HEK293T (cell line): ENCODE measurements at regions not wholly inside any gene's neighbourhood (a gene's known extent, or its start where the extent isn't known, plus 50 kb on each side); places are given as distances from the start of the nearest gene placed in this dataset.
"Not testable (repeated sequence)": the region's sequence is repeated elsewhere in the genome, so short reads cannot be mapped to it uniquely, and the experiment has no call there.

Experiments
- CTCF ChIA-PET: fragments of 350-600 bp; formaldehyde crosslinking; extraction: SDS; loops from one replicate; lab custom pipeline; 2021; ENCODE audit warnings: antibody characterized with exemption, inconsistent platforms; lab: Yijun Ruan, JAX
- POLR2A ChIA-PET: fragments of 350-600 bp; formaldehyde crosslinking; extraction: SDS; loops from one replicate; lab custom pipeline; 2020; ENCODE audit warnings: antibody characterized with exemption, inconsistent platforms; lab: Yijun Ruan, JAX
- DNase-seq: peaks from one replicate; pipeline ENCODE4 v3.0.0; 2012; ENCODE audit warnings: mixed read lengths; ENCODE audit errors: extremely low spot score
- ARNT ChIP-seq: fragments of 450-650 bp; IDR thresholded peaks from 2 replicates; pipeline ENCODE4 v1.6.1; 2017; ENCODE audit warnings: mild to moderate bottlenecking
- BHLHE40 ChIP-seq: fragments of 450-650 bp; IDR thresholded peaks from 2 replicates; pipeline ENCODE4 v1.6.1; 2016; ENCODE audit warnings: mild to moderate bottlenecking, moderate library complexity, borderline replicate concordance
- CTBP1 ChIP-seq: fragments of 450-650 bp; IDR thresholded peaks from 2 replicates; pipeline ENCODE4 v1.6.1; 2016; ENCODE audit warnings: borderline replicate concordance
- ELF4 ChIP-seq: fragments of 450-650 bp; IDR thresholded peaks from 2 replicates; pipeline ENCODE4 v1.6.1; 2017; ENCODE audit warnings: antibody characterized with exemption
- FOXA1 ChIP-seq: fragments of 450-650 bp; IDR thresholded peaks from 2 replicates; pipeline ENCODE4 v1.6.1; 2016; ENCODE audit warnings: mild to moderate bottlenecking
- FOXK2 ChIP-seq: fragments of 450-650 bp; IDR thresholded peaks from 2 replicates; pipeline ENCODE4 v1.6.1; 2016; ENCODE audit warnings: mild to moderate bottlenecking
- FOXM1 ChIP-seq: fragments of 450-650 bp; IDR thresholded peaks from 2 replicates; pipeline ENCODE4 v1.6.1; 2017; ENCODE audit warnings: mild to moderate bottlenecking, borderline replicate concordance
- HDGF ChIP-seq: fragments of 450-650 bp; IDR thresholded peaks from 2 replicates; pipeline ENCODE4 v1.6.1; 2017; ENCODE audit warnings: antibody characterized with exemption, borderline replicate concordance
- L3MBTL2 ChIP-seq: fragments of 450-650 bp; conservative IDR thresholded peaks from 2 replicates; pipeline ENCODE4 v1.6.1; 2016; ENCODE audit warnings: mild to moderate bottlenecking
- LEF1 ChIP-seq: fragments of 450-650 bp; IDR thresholded peaks from 2 replicates; pipeline ENCODE4 v1.6.1; 2017; ENCODE audit warnings: mild to moderate bottlenecking, borderline replicate concordance
- NFRKB ChIP-seq: fragments of 450-650 bp; IDR thresholded peaks from 2 replicates; pipeline ENCODE4 v1.6.1; 2016; ENCODE audit warnings: mild to moderate bottlenecking, moderate library complexity
- SP1 ChIP-seq: fragments of 450-650 bp; IDR thresholded peaks from 2 replicates; pipeline ENCODE4 v1.6.1; 2017
- SUZ12 ChIP-seq: fragments of 450-650 bp; IDR thresholded peaks from 2 replicates; pipeline ENCODE4 v1.6.1; 2016; ENCODE audit warnings: mild to moderate bottlenecking
- TARDBP ChIP-seq: fragments of 450-650 bp; IDR thresholded peaks from 2 replicates; pipeline ENCODE4 v1.6.1; 2016
- ZNF384 ChIP-seq: fragments of 450-650 bp; IDR thresholded peaks from 2 replicates; pipeline ENCODE4 v1.6.1; 2016
- TF ChIP-seq, protein P1 (sequence below): fragments of 450-650 bp; IDR thresholded peaks from 2 replicates; pipeline ENCODE4 v1.6.1; 2016

DNA sequence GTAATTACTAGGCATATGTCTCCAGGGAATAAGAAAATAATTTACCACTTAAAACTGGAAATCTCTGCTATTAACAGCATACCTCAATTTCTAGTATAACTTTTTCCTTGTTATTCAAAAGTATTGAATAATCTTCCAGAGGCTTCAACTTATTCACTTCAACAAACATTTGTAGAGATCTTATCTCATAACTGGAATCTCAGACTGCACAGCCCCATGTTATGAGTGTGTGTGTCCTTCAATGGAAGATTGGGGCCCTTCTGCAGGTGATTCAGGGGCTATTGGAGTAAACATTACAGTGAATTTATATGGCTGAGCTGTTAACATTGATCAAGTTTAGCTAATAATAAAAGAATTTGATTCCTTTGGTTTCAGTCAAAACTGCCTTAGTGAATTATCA lies 946.1 kb downstream of the TTLL7 start:
- TF ChIP-seq SP1: no peak
- TF ChIP-seq LEF1: no peak
- no peak for DNase-seq
- POLR2A ChIA-PET: no interaction called here
- CTCF ChIA-PET: no interaction called here

DNA sequence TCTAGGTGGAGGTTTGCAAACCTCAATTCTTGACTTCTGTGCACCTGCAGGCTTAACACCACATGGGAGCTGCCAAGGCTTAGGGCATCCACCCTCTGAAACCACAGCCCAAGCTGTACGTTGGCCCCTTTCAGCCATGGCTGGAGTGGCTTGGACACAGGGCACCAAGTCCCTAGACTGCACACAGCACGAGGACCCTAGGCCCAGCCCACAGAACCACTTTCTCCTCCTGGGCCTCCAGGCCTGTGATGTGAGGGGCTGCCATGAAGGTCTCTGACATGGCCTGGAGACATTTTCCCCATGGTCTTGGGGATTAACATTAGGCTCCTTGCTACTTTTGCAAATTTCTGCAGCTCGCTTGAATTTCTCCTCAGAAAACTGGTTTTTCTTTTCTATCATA lies 947.9 kb downstream of the TTLL7 start:
- DNase-seq, CTCF ChIA-PET, POLR2A ChIA-PET: not testable (repeated sequence)

DNA sequence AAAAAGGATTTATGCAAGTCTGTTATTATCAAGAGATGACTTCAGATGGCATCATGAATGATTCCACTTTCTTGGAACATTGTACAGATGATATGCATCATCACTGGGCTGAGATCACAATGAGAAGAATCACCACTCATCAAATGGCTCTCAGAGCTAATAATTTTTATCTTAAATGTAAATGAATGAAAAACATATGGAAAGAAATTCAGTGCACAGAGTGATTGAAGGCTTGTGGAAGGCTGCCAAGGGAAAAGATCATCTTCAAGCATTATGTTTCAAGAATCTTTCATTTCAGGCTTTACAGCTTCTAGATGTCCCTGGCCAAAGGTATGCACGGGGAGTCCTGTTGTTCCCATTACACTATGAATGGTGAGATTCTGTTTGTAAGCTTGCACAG lies 955.7 kb downstream of the TTLL7 start:
- no peak for TF ChIP-seq ZNF384
- TF ChIP-seq, protein P1, sequence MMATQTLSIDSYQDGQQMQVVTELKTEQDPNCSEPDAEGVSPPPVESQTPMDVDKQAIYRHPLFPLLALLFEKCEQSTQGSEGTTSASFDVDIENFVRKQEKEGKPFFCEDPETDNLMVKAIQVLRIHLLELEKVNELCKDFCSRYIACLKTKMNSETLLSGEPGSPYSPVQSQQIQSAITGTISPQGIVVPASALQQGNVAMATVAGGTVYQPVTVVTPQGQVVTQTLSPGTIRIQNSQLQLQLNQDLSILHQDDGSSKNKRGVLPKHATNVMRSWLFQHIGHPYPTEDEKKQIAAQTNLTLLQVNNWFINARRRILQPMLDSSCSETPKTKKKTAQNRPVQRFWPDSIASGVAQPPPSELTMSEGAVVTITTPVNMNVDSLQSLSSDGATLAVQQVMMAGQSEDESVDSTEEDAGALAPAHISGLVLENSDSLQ: no peak
- no peak for TF ChIP-seq HDGF
- no peak for TF ChIP-seq LEF1
- TF ChIP-seq NFRKB: no peak
- TF ChIP-seq ELF4: no peak
- no peak for TF ChIP-seq CTBP1
- no peak for TF ChIP-seq L3MBTL2
- TF ChIP-seq SUZ12: no peak
- no peak for TF ChIP-seq SP1
- TF ChIP-seq FOXA1: no peak
- no peak for TF ChIP-seq TARDBP
- no peak for TF ChIP-seq FOXK2
- no peak for TF ChIP-seq ARNT
- no peak for TF ChIP-seq FOXM1
- POLR2A ChIA-PET: no interaction called here
- CTCF ChIA-PET: no interaction called here
- DNase-seq: no peak

DNA sequence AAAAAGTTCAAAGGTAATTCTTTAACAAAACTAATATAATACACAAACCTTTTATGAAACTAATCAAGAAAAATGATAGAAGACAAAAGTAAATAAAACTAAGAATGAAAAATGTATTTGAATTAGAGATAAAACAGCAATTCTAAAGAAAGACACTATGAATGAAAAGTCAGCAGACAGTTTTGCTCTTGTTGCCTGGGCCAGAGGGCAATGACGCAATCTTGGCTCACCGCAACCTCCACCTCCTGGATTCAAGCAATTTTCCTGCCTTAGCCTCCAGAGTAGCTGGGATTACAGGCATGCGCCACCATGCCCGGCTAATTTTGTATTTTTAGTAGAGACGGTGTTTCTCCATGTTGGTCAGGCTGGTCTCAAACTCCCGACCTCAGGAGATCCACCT lies 959.8 kb downstream of the TTLL7 start:
- POLR2A ChIA-PET, CTCF ChIA-PET, DNase-seq: not testable (repeated sequence)

DNA sequence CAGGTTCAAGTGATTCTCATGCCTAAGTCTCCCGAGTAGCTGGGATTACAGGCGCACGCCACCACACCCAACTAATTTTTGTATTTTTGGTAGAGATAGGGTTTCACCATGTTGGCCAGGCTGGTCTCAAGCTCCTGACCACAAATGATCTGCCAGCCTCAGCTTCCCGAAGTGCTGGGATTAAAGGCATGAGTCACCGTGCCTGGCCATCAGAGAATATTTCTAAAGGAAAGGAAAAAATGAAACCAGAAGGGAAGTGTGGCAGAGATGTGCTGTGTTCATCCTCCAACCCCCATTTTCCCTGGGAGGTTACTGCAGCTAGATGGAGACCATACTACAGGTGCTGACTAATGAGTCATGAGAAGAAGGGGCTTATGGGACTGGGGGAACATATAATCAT lies 964.1 kb downstream of the TTLL7 start:
- ChIA-PET CTCF (no interaction called here), POLR2A (no interaction called here)
- no peak for DNase-seq
- TF ChIP-seq NFRKB (no peak), ELF4 (no peak), FOXM1 (no peak), SP1 (no peak), LEF1 (no peak), FOXK2 (no peak)

DNA sequence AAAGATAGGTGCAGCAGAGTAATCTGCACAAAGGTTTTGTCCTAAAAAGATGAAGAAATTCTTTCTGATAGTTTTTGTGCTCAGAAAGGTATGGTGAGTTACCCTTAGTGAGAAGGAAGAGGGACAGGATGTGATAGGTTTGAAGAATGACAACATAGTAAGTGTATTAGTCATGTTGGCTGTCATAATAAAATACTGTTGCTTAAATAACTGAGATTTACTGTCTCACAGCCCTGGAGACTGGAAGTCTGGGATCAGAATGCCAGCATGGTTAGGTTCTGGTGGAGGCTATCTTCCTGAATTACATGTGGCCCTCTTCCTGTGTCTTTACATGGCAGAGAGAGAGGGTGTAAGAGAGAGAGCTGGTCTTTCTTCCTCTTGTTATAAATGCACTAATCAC lies 965.2 kb downstream of the TTLL7 start:
- CTCF ChIA-PET: no interaction called here
- DNase-seq: no peak
- TF ChIP-seq LEF1: no peak
- TF ChIP-seq ARNT: no peak
- no peak for TF ChIP-seq FOXK2
- no peak for TF ChIP-seq ELF4
- no peak for TF ChIP-seq L3MBTL2
- TF ChIP-seq TARDBP: no peak
- no peak for TF ChIP-seq ZNF384
- TF ChIP-seq FOXM1: no peak
- TF ChIP-seq SUZ12: no peak
- POLR2A ChIA-PET: no interaction called here

DNA sequence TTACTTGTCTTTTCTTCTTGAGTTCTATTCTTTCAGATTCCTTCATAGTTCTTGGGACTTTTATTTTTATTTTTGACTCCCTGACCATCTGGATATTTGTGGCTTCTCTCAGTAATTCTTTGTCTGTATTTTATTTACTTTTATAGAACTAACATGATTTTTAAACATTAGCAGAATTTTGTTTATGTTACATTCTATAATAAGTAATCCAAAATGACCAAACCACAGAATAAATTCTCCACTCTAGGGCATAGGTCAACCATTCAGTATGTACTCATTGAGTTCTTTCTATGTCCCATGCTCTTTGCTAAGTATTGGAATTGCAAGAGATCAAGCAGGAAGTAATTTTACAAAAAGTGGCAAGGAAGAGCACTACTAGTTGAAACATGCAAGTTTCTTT lies 969.0 kb downstream of the TTLL7 start:
- no peak for DNase-seq
- ChIA-PET CTCF (no interaction called here), POLR2A (no interaction called here)
- TF ChIP-seq CTBP1 (no peak), LEF1 (no peak), ZNF384 (no peak), ARNT (no peak), TARDBP (no peak), SP1 (no peak), HDGF (no peak), ELF4 (no peak), FOXK2 (no peak), L3MBTL2 (no peak)

DNA sequence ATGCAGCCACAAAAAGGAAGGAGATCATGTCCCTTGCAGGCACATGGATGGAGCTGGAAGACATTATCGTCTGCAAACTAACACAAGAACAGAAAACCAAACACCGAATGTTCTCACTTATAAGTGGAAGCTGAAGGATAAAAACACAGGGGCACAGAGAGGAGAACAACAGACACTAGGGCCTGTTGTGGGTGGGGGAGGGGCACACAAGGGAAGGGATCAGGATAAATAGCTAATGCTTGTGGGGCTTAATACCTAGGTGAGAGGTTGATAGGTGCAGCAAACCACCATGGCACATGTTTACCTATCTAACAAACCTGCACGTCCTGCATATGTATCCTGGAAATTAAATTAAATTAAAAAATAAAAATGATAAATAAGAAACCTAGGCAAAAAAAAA lies 969.9 kb downstream of the TTLL7 start:
- ChIA-PET POLR2A (no interaction called here), CTCF (no interaction called here)
- no peak for DNase-seq
- TF ChIP-seq L3MBTL2 (no peak), ELF4 (no peak), SP1 (no peak), NFRKB (no peak), LEF1 (no peak), SUZ12 (no peak), CTBP1 (no peak), TARDBP (no peak), FOXK2 (no peak), FOXA1 (no peak), FOXM1 (no peak), BHLHE40 (no peak), ZNF384 (no peak), ARNT (no peak), HDGF (no peak)
- TF ChIP-seq, protein P1: no peak
